NCI-H1092 treated with DMSO at 0.1 percent for 48 hours (cell line): ENCODE measurements at regions not wholly inside any gene's neighbourhood (a gene's known extent, or its start where the extent isn't known, plus 50 kb on each side); places are given as distances from the start of the nearest gene placed in this dataset.
"Not testable (repeated sequence)": the region's sequence is repeated elsewhere in the genome, so short reads cannot be mapped to it uniquely, and the experiment has no call there.

ENCODE experiments used
- DNase-seq: peaks from one replicate; lab custom pipeline; 2025; lab: John Stamatoyannopoulos, UW

DNA sequence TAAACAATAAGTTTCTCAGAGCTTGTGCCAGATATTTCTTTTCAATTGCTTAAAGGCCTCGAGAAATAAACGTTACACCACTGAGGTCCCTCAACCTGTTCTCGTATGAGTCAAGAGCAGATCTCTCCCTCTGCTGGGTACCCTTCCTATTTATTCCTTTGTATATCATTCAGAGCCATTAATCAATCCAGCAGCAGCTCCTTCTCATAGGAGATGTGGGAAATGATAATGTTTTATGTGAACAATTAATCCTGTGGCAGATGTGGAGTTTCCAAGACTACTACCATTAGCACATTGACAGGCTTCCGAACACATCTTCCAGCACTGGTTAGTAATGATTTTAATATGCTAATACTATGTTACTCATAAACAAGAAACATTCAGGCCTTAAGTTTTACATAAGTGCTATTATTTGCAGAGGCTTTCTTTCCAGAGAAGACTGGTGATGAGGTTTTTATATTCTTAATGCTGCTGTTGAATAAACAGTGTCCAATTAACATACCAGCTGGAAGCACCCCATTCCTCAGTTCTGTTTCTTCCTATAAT, 196.5 kb downstream of the ZNF608 start:
- DNase-seq: no peak

DNA sequence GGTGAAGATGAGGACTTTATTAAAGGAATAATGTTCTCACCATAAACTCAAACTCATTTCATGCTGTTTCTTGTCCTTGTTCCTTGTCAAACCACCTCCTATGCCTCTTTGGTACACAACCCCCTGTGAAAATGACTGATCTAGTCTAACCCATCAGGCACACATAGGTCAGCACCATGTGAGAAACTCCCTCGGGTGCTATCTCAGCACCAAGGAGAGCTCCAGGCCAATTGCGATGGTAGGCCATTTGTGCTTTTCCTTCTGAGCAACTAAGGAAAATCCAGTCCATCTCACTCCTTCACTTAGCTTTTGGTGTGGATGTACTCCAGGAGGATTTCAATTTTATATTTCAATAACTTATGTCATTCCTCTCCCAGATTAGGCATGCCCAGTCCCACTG, 199.8 kb downstream of the ZNF608 start:
- no peak for DNase-seq

DNA sequence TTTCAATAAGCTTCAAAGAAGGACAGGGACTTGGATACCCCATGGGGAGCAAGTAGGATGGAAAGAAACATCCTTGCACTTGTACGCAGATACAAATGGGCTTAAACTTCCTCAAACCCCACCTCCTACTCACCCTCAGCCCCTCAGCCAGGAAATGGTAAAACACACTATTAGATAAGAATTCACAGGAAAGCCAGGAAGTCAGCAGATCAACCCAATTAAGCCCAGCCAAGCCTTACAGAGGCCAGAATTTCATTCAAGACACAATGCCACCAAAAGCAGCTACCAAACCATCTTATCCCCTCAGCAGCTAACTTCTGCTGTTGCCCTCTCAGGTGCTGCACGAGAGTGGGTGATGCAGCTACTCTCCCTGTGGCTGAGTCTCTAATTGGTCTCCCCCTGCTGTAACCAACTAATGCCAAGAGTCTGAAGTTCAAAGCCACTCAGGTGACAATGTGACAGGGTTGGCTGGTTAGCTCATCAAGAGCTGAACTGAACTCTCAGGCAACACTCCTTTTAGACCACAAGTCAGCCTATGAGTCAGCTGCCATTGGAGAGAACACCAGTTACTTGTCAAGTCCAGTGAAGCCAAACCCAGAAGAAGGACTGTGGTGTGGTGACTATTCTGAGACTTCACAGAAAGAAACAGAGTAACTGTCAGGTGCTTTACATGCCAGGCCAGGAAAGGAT, 201.9 kb downstream of the ZNF608 start:
- DNase-seq: no peak

DNA sequence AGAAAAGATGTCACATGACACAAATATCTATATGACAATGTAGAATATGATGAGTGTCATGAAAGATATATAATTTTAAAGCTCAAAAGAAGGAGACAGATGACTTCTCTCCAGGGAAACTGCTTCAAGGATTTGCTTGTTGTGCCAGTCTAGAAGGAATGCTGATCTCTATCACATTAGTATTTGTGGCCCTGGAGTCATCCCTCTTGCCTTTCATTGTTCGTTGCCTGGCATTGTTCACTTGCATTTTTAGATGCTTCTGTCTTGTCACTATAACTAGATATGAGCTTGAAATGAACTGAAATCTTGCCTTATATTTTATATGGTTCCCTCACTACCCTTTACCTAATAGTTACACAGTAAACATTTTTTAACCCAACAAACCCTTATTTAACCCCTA, 207.5 kb downstream of the ZNF608 start:
- DNase-seq: no peak

DNA sequence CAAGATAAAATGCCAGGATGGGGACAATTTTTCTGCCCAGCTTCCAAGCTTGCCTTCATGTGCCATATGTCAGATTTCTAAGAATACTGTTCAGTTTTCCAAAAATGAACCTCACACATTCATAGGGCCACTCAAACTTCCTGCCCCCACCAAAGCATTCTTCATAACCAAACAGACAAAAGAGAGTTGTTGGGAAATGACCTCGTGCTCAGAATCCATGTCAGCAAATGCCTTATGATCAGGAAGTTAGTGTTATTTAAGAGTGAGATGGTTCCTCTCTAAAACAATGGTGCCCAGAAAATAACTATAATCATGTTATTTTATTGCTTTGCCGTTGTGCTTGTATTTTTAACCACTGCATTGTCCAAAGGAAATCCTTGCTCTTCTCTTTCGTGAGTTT, 208.2 kb downstream of the ZNF608 start:
- no peak for DNase-seq

DNA sequence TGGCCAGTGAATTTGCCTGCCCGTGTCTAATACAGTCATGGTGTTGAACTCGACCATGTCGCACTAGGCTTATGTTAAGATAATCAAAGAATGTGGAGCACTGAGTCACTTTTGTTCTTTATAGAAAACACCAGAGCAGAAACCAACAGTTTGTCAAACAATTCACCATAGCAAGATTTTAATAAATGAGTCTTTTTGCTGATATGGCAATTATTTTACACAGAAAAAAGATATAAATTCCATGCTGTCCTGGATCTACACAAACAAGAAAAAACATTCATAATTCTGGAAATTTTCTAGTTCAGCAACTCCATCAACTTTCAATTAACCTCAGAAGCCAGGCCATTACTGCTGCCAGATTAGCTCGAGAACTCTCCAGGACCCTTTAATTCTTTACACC, 208.9 kb downstream of the ZNF608 start:
- no peak for DNase-seq

DNA sequence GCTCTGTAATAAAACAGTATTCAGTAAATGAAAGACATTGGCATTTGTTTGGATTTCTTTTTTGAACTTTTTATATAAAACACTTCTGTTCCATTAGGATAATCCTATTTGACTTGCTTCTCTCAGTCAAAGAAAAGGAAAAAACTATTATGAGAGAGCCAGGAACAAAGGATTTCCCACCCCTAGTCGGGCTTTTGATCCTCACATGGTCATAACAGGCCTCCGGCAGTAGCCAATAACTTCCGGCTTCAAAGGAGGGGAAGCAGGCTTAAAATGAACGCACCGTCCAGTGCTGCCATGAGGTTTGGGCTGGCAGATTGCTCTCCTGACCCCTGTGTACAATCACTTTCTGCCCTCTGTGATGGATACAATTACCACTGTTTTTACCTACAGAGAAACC, 209.3 kb downstream of the ZNF608 start:
- no peak for DNase-seq

DNA sequence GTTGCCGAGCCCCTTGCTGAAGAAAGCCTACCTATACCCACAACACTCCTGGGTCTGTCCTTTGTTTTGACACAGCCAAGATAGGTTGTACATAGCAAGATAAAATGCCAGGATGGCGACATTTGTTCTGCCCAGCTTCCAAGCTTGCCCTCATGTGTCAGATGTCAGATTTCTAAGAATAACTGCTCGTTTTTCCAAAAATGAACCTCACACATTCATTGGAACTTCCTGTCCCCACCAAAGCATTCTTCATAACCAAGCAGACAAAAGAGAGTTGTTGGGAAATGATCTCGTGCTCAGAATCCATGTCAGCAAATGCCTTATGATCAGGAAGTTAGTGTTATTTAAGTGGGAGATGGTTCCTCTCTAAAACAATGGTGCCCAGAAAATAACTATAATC, 210.1 kb downstream of the ZNF608 start:
- DNase-seq: no peak

DNA sequence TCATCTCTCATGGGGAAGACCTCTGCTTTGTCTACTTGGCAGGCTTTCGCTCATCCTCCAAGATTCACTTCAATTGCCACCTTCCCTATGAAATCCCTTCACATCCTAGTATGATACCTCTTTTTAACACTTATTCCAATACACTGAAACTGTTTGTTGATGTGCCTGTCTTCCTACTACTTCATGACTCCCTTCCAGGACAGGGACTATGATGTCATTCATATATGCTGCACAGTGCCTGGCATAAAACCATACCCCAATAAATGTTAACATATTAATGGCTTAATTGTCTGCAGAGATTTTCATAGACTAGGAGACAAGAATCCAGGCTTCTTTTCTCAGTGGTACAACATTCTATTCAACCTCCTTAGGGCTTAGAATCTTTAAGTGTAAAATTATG, 215.5 kb downstream of the ZNF608 start:
- no peak for DNase-seq

DNA sequence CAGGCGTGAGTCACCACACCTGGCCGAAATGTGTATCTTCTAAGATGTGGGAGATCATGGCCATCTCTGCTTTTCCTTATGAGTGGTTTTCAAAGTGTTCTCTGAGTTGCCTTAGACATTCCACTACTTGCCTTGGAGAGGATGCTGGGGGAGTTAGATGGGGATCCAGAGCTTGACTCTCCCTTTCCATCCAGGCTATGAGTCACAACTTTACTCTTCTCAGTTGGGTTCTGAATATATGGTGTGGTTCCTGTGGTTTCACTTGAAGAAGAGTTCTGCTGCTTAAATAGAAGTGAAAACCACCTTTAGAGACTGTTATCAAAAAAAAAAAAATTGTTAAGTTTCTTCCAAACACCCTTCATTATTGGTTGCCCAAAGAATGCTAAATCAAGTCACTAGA, 217.6 kb downstream of the ZNF608 start:
- DNase-seq: no peak

DNA sequence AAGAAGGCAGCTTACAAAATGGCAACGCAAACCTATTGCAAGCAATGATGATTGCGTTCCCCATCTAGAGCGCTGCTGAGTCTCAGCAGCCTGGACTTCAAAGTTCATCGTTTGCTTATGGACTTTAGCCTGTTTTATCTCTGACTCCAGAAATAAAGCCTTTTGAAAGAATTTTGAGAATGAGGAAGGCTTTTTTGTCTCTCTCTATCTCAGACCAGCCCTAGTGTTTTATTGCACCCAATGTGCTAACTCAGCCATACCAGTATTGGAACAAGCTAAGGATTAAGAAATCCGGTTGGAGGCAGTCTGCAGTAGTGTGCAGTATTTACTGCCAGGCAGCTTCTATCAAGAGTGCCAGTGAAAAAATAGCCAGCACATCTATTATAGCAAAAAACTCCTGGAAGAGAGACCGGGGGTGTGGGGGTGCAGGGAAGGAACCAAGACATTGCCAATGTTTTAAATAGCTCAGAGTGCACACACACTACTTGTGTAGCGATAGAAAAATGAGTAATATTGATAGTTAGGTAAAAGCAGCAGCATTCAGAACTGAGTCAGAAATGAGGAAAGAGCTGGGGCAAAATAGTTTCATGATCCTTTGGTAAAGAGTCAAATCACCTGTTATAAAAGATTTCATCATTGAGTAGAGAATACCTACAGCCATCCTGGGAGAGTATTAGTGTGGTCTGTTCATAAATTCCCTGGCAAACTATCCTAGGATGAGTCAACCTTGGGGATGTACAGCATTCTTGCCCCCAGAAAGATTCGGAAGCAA, 219.0 kb downstream of the ZNF608 start:
- DNase-seq: no peak

DNA sequence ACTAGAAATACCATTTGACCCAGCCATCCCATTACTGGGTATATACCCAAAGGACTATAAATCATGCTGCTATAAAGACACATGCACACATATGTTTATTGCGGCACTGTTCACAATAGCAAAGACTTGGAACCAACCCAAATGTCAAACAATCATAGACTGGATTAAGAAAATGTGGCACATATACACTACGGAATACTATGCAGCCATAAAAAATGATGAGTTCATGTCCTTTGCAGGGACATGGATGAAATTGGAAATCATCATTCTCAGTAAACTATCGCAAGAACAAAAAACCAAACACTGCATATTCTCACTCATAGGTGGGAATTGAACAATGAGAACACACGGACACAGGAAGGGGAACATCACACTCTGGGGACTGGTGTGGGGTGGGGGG, 220.4 kb downstream of the ZNF608 start:
- not testable (repeated sequence) for DNase-seq

DNA sequence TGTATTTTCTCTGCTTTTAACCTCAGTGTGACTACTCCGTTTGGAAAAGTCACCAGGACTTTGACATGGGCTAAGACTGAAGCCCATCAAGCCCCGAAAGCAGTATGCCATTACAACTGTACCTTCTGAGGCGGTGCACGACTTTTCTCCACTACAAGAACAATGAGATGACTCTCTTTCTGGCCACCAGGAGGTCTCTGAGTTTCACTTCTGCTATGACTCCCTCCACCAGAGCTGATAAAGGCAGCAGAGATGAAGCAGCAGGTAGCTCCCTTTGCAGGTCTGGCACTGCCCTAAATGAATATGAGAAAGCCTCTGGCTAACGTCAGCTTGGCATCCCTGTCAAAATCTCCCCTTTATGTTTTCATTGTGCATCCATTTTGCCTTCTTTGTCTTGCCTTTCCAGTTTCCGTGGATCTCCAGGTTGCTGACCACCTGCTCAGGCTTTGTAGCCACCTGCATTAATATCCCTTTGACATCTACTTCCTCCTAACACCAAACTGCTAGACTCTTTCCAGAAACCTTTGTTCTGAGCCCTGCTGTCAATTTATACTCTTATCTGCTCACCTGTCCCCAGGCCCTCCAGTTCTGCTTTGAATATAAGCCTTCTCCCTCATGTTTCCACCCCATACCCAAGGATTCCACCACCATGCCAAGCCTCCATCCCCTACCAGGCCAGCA, 221.7 kb downstream of the ZNF608 start:
- no peak for DNase-seq

DNA sequence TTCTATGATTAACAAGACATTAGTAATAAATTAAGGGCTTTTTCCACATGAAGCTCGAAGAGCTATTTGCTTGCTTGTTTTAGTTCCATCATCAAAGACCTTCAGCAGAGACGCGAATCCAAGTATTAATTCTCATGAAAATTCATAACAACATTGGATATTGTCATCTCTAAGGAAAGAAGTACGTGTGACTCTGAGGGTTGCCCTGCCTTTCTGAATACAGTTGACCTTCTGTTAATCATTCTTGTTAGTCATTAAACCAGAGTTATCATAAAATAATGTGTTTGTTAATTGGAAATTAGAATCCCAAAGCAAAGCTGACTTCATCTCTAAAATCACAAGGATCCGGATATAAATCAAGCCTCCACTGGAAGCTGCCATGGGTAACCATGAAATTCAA, 222.5 kb downstream of the ZNF608 start:
- no peak for DNase-seq

DNA sequence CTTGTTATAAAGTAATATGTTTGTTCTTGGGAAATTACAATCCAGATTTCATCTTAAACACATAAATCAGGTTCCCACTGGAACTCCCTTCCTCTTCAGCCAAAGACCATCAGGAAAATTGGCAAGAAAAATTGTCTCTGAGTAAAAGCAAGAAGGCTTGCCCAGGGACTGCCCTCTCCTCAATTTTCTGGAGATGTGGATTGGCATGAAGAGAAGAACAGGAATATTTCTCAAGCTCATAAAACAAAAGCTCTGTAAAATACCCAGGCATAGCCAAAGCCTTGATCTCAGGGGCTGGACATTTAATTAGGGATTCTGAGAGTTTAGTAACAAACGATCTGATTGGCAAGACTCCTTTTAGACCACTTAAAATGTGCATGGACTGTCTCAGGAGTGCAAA, 223.4 kb downstream of the ZNF608 start:
- DNase-seq: no peak

DNA sequence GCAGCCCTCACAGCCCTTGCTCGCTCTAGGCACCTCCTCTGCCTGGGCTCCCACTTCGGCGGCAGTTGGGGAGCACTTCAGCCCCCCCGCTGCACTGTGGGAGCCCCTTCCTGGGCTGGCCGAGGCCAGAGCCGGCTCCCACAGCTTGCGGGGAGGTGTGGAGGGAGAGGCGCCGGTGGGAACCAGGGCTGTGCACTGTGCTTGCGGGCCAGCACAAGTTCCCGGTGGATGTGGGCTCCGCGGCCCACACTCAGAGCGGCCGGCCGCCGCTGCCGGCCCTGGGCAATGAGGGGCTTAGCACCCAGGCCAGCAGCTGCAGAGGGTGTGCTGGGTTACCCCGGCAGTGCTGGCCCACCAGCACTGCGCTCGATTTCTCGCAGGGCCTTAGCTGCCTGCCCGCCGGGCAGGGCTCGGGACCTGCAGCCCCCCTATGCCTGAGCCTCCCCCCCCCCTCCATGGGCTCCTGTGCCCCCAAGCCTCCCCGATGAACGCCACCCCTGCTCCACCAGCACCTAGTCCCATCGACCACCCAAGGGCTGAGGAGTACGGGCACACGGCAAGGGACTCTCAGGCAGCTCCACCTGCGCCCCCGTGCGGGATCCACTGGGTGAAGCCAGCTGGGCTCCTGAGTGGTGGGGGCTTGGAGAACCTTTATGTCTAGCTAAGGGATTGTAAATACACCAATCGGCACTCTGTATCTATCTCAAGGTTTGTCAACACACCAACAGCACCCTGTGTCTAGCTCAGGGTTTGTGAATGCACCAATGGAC, 224.8 kb downstream of the ZNF608 start:
- no peak for DNase-seq

DNA sequence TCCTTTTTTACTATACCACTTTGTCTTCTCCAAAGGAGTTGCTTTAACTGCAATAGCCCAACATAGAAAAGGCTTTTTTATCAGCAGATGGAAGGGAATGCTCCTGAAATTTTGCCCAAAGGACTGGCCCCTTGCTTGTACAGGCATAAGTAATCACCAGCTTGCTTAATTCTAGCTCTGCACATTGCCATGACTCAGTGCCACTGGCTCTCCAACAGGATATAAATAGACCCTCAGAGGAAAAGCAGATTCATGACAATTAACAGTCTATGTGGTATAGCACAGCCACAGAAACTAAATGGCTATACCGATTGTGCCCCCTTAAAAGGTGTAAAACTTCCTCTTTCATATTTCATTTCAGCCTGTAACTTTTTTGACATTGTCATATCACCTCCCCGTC, 227.0 kb downstream of the ZNF608 start:
- no peak for DNase-seq

DNA sequence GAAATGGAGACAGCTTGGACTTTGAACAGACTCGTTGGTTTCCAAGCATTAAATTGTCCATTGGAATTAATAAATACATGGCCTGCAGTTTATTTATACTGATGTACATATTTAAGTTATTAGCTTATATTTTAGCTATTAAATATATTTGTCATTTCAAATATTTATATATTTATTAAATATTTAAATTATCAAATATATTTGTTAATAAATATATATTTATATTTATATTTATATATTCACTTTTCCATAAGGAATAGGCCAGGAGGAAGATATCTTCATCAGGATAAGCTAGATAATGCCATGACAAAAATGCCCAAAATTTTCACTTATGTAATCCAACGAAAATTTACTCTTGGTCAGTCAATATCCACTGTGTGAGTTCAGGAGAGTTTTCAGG, 229.9 kb downstream of the ZNF608 start:
- DNase-seq: no peak

DNA sequence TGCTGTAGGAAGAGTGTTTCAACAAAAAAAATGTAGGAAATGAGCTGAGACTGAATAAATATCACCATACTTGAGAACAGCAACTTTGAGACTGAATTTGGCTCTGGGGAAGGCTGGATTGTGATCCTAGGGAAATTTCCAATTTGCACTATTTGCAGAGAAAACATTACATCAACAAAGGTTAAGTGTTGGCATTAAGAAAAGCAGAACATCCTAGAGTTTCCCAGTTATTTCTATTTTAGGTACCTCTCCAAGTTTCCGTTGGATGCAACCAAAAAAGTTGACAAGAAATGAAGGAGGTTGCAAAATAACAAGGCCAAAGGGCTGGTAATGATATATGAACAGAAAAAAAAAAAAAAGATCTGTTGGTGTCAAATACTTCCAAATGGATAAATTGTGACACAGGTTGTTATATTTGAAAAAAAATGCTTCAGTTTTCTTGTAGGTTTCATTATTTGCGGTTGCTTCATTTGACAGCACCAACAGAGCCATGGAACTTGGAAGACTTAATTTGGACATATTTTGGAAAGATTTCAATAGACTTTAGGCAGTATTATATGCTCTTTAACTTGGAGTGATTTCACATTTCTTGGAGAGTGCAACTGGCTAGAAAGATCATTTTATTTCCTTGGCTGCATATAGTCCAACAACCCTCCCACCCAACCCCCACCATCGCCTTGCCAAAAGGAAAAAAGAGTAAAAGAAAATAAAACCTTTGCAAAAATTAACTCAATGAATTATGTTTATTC, 230.8 kb downstream of the ZNF608 start:
- no peak for DNase-seq

DNA sequence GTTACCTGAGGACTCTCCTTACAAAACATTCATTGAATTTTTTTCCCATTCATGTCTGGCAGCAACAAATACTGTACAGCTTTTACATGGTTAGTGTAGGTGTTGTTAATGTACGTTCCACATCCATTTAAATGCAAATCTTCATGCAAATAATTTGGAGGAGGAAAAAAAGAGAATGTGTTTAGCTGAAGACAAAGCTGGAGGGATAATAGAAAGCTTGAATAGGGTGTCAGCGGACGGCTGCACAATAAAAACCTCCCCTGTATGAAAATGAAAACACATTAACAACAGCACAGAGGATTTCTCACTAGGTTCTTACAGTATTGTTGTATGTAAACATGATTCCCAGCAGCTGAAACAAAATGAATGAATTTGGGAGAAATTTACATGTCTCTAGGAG, 231.5 kb downstream of the ZNF608 start:
- DNase-seq: no peak

DNA sequence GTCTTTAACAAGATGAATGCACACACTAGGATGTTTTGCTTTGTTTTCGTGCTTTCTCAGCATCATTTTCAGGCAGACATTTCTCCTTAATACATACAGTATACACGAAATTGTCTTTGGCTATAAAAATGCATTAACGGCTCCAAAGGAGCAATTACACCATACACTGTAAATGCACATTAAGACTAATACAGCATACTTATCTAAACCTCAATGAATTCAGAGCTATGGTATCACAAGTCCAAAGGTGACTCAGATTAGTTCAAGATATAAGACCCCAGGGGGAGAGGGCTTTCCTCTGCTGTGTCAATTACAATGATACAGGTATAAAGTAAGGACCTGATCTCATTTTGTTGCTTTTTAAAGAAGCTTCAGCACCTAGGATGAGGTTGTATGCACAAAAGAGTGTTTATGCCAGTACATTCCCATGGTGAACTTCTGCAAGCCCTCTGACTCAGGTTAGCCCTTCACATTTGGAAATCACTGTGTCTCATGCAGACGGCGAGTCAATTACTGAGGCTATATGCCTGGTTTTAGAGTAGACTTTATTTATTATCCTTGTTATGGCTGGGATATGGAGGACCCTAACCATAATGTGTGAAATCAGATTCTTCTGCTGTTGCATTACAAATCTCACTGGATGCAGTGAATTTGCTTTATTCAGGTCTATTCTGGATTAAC, 233.3 kb downstream of the ZNF608 start:
- no peak for DNase-seq
